ENCODE measurements at regions not wholly inside any gene's neighbourhood (a gene's known extent, or its start where the extent isn't known, plus 50 kb on each side); places are given as distances from the start of the nearest gene placed in this dataset.

- DNase-seq (no peak), ATAC-seq (replicated peaks in 1 of 4) (no peak)
- peaks cover 11 to 33% (median 27%) of the 10 kb centered on the region in 3 donors for H3K9me3 Mint-ChIP-seq
- no peaks in the 10 kb centered on the region for H3K36me3 Mint-ChIP-seq
- H3K4me3 ChIP-seq (ENCODE audit: control insufficient read depth in 1 of 2, extremely low read depth in 1 of 2, low read length in 1 of 2): no peak overlapping the region
- H3K27me3 Mint-ChIP-seq: no peaks in the 10 kb centered on the region
- POLR2A ChIA-PET: no interaction called here
- H3K27ac Mint-ChIP-seq: no peak overlapping the region
- no peaks in the 10 kb centered on the region for H3K27me3 ChIP-seq (replicated peaks in 1 of 2; ENCODE audit: control insufficient read depth in 2 of 2, extremely low read depth in 1 of 2, insufficient read depth in 2 of 2, low read length in 1 of 2)
- no peaks in the 10 kb centered on the region for H3K4me1 Mint-ChIP-seq
- no peak overlapping the region for H3K27ac ChIP-seq (ENCODE audit: low read length)
- no peaks in the 10 kb centered on the region for H3K36me3 ChIP-seq (ENCODE audit: control insufficient read depth in 2 of 2, extremely low read depth in 1 of 2, insufficient read depth in 1 of 2, low read length in 1 of 2)
- no peak overlapping the region for H3K4me3 Mint-ChIP-seq
- no peaks in the 10 kb centered on the region for H3K4me1 ChIP-seq (ENCODE audit: control insufficient read depth in 1 of 2, extremely low read depth in 1 of 2, insufficient read depth in 2 of 2, low read length in 2 of 2)
- CTCF ChIA-PET: no interaction called here
- no peaks in the 10 kb centered on the region for H3K9me3 ChIP-seq
- WGBS (ENCODE audit: insufficient coverage): 85% methylated on average over 4 of the region's 6 CpGs
Observed at GRCh38 chr7:53426145-53426750, 390.8 kb downstream of the POM121L12 start.

GRCh38 chr7:53428045-53428444, 392.6 kb downstream of the POM121L12 start:
- POLR2A ChIA-PET: no interaction called here

GRCh38 chr7:53431901-53432300, 396.5 kb downstream of the POM121L12 start:
- WGBS (ENCODE audit: insufficient coverage): no CpG with 5 or more reads among the region's 4 CpGs

More at GRCh38 chr7:53428045-53428444, 392.6 kb downstream of the POM121L12 start:
- Histone ChIP-seq H3K27ac (ENCODE audit: low read length) (no peak overlapping the region), H3K36me3 (ENCODE audit: control insufficient read depth in 2 of 2, extremely low read depth in 1 of 2, insufficient read depth in 1 of 2, low read length in 1 of 2) (no peaks in the 10 kb centered on the region), H3K9me3 (no peaks in the 10 kb centered on the region), H3K27me3 (replicated peaks in 1 of 2; ENCODE audit: control insufficient read depth in 2 of 2, extremely low read depth in 1 of 2, insufficient read depth in 2 of 2, low read length in 1 of 2) (no peaks in the 10 kb centered on the region), H3K4me1 (ENCODE audit: control insufficient read depth in 1 of 2, extremely low read depth in 1 of 2, insufficient read depth in 2 of 2, low read length in 2 of 2) (no peaks in the 10 kb centered on the region), H3K4me3 (ENCODE audit: control insufficient read depth in 1 of 2, extremely low read depth in 1 of 2, low read length in 1 of 2) (no peak overlapping the region)
- H3K27me3 Mint-ChIP-seq: no peaks in the 10 kb centered on the region
- H3K4me3 Mint-ChIP-seq: no peak overlapping the region
- H3K4me1 Mint-ChIP-seq: no peaks in the 10 kb centered on the region
- ATAC-seq (replicated peaks in 1 of 4) (no peak), DNase-seq (no peak)
- no peaks in the 10 kb centered on the region for H3K36me3 Mint-ChIP-seq
- no peak overlapping the region for H3K27ac Mint-ChIP-seq
- peaks cover 11 to 33% (median 26%) of the 10 kb centered on the region in 3 donors for H3K9me3 Mint-ChIP-seq
- CTCF ChIA-PET: no interaction called here
- 43% methylated on average over 1 of the region's 5 CpGs for WGBS (ENCODE audit: insufficient coverage)

GRCh38 chr7:53437336-53437735, 401.9 kb downstream of the POM121L12 start:
- no peaks in the 10 kb centered on the region for H3K36me3 ChIP-seq (ENCODE audit: control insufficient read depth in 2 of 2, extremely low read depth in 1 of 2, insufficient read depth in 1 of 2, low read length in 1 of 2)
- ChIA-PET CTCF (no interaction called here), POLR2A (no interaction called here)
- H3K27ac ChIP-seq (ENCODE audit: low read length): no peak overlapping the region
- no peak for DNase-seq
- H3K4me1 Mint-ChIP-seq: no peaks in the 10 kb centered on the region
- H3K4me3 Mint-ChIP-seq: no peak overlapping the region
- no peak overlapping the region for H3K27ac Mint-ChIP-seq
- ATAC-seq (replicated peaks in 1 of 4): no peak
- no peaks in the 10 kb centered on the region for H3K36me3 Mint-ChIP-seq
- no peaks in the 10 kb centered on the region for H3K4me1 ChIP-seq (ENCODE audit: control insufficient read depth in 1 of 2, extremely low read depth in 1 of 2, insufficient read depth in 2 of 2, low read length in 2 of 2)
- no peaks in the 10 kb centered on the region for H3K9me3 ChIP-seq
- H3K27me3 ChIP-seq (replicated peaks in 1 of 2; ENCODE audit: control insufficient read depth in 2 of 2, extremely low read depth in 1 of 2, insufficient read depth in 2 of 2, low read length in 1 of 2): no peaks in the 10 kb centered on the region
- H3K9me3 Mint-ChIP-seq: peaks cover 10 to 19% (median 13%) of the 10 kb centered on the region in 3 donors
- WGBS (ENCODE audit: insufficient coverage): 61% methylated on average over 4 of the region's 4 CpGs
- H3K4me3 ChIP-seq (ENCODE audit: control insufficient read depth in 1 of 2, extremely low read depth in 1 of 2, low read length in 1 of 2): no peak overlapping the region
- no peaks in the 10 kb centered on the region for H3K27me3 Mint-ChIP-seq

More at GRCh38 chr7:53431901-53432300, 396.5 kb downstream of the POM121L12 start:
- H3K4me1 Mint-ChIP-seq: no peaks in the 10 kb centered on the region
- H3K36me3 Mint-ChIP-seq: no peaks in the 10 kb centered on the region
- ChIA-PET CTCF (no interaction called here), POLR2A (no interaction called here)
- H3K4me1 ChIP-seq (ENCODE audit: control insufficient read depth in 1 of 2, extremely low read depth in 1 of 2, insufficient read depth in 2 of 2, low read length in 2 of 2): no peaks in the 10 kb centered on the region
- no peak overlapping the region for H3K4me3 Mint-ChIP-seq
- no peak for DNase-seq
- H3K27ac ChIP-seq (ENCODE audit: low read length): no peak overlapping the region
- peaks cover 10 to 25% (median 17%) of the 10 kb centered on the region in 3 donors for H3K9me3 Mint-ChIP-seq
- H3K27me3 ChIP-seq (replicated peaks in 1 of 2; ENCODE audit: control insufficient read depth in 2 of 2, extremely low read depth in 1 of 2, insufficient read depth in 2 of 2, low read length in 1 of 2): no peaks in the 10 kb centered on the region
- H3K9me3 ChIP-seq: no peaks in the 10 kb centered on the region
- no peak overlapping the region for H3K27ac Mint-ChIP-seq
- no peaks in the 10 kb centered on the region for H3K36me3 ChIP-seq (ENCODE audit: control insufficient read depth in 2 of 2, extremely low read depth in 1 of 2, insufficient read depth in 1 of 2, low read length in 1 of 2)
- ATAC-seq (replicated peaks in 1 of 4): no peak
- H3K27me3 Mint-ChIP-seq: no peaks in the 10 kb centered on the region
- no peak overlapping the region for H3K4me3 ChIP-seq (ENCODE audit: control insufficient read depth in 1 of 2, extremely low read depth in 1 of 2, low read length in 1 of 2)

- no peak overlapping the region for H3K4me3 ChIP-seq (ENCODE audit: control insufficient read depth in 1 of 2, extremely low read depth in 1 of 2, low read length in 1 of 2)
- DNase-seq (no peak), ATAC-seq (replicated peaks in 1 of 4) (no peak)
- Mint-ChIP-seq H3K9me3 (peaks cover 13 to 17% (median 14%) of the 10 kb centered on the region in 3 donors), H3K36me3 (no peaks in the 10 kb centered on the region), H3K4me1 (no peaks in the 10 kb centered on the region), H3K27ac (no peak overlapping the region), H3K27me3 (no peaks in the 10 kb centered on the region), H3K4me3 (no peak overlapping the region)
- ChIA-PET CTCF (no interaction called here), POLR2A (no interaction called here)
- 40% methylated on average over 1 of the region's 3 CpGs for WGBS (ENCODE audit: insufficient coverage)
- H3K27me3 ChIP-seq (replicated peaks in 1 of 2; ENCODE audit: control insufficient read depth in 2 of 2, extremely low read depth in 1 of 2, insufficient read depth in 2 of 2, low read length in 1 of 2): no peaks in the 10 kb centered on the region
- H3K27ac ChIP-seq (ENCODE audit: low read length): no peak overlapping the region
- no peaks in the 10 kb centered on the region for H3K36me3 ChIP-seq (ENCODE audit: control insufficient read depth in 2 of 2, extremely low read depth in 1 of 2, insufficient read depth in 1 of 2, low read length in 1 of 2)
- H3K9me3 ChIP-seq: no peaks in the 10 kb centered on the region
- no peaks in the 10 kb centered on the region for H3K4me1 ChIP-seq (ENCODE audit: control insufficient read depth in 1 of 2, extremely low read depth in 1 of 2, insufficient read depth in 2 of 2, low read length in 2 of 2)
Observed at GRCh38 chr7:53446170-53446569, 410.7 kb downstream of the POM121L12 start.

GRCh38 chr7:53458636-53459035, 423.2 kb downstream of the POM121L12 start:
- H3K27ac ChIP-seq (ENCODE audit: low read length): no peak overlapping the region
- no peaks in the 10 kb centered on the region for H3K36me3 Mint-ChIP-seq
- ATAC-seq (replicated peaks in 1 of 4) (no peak), DNase-seq (no peak)
- no peaks in the 10 kb centered on the region for H3K27me3 Mint-ChIP-seq
- H3K27ac Mint-ChIP-seq: no peak overlapping the region
- WGBS (ENCODE audit: insufficient coverage): no CpG with 5 or more reads among the region's 3 CpGs
- H3K9me3 Mint-ChIP-seq: peaks cover 4 to 31% (median 20%) of the 10 kb centered on the region in 3 donors
- no peaks in the 10 kb centered on the region for H3K4me1 ChIP-seq (ENCODE audit: control insufficient read depth in 1 of 2, extremely low read depth in 1 of 2, insufficient read depth in 2 of 2, low read length in 2 of 2)
- H3K4me1 Mint-ChIP-seq: no peaks in the 10 kb centered on the region
- no peak overlapping the region for H3K4me3 Mint-ChIP-seq
- H3K9me3 ChIP-seq: no peaks in the 10 kb centered on the region
- H3K27me3 ChIP-seq (replicated peaks in 1 of 2; ENCODE audit: control insufficient read depth in 2 of 2, extremely low read depth in 1 of 2, insufficient read depth in 2 of 2, low read length in 1 of 2): no peaks in the 10 kb centered on the region
- no peaks in the 10 kb centered on the region for H3K36me3 ChIP-seq (ENCODE audit: control insufficient read depth in 2 of 2, extremely low read depth in 1 of 2, insufficient read depth in 1 of 2, low read length in 1 of 2)
- CTCF ChIA-PET: no interaction called here
- H3K4me3 ChIP-seq (ENCODE audit: control insufficient read depth in 1 of 2, extremely low read depth in 1 of 2, low read length in 1 of 2): no peak overlapping the region
- POLR2A ChIA-PET: interaction anchor here in 1 of 2 donors (0.6 kb wide), 1 partner anchor 18 kb away, joined by 3 read pairs; no protein-coding TSS in a partner anchor

GRCh38 chr7:53466371-53466770, 430.9 kb downstream of the POM121L12 start:
- Mint-ChIP-seq H3K4me1 (no peaks in the 10 kb centered on the region), H3K27ac (no peak overlapping the region), H3K27me3 (no peaks in the 10 kb centered on the region), H3K36me3 (no peaks in the 10 kb centered on the region), H3K4me3 (no peak overlapping the region), H3K9me3 (peaks cover 11 to 31% (median 28%) of the 10 kb centered on the region in 3 donors)
- H3K9me3 ChIP-seq: no peaks in the 10 kb centered on the region
- no peak for ATAC-seq (replicated peaks in 1 of 4)
- CTCF ChIA-PET: no interaction called here
- no peaks in the 10 kb centered on the region for H3K27me3 ChIP-seq (replicated peaks in 1 of 2; ENCODE audit: control insufficient read depth in 2 of 2, extremely low read depth in 1 of 2, insufficient read depth in 2 of 2, low read length in 1 of 2)
- no peak for DNase-seq
- WGBS (ENCODE audit: insufficient coverage): no CpG with 5 or more reads among the region's 2 CpGs
- H3K27ac ChIP-seq (ENCODE audit: low read length): no peak overlapping the region
- POLR2A ChIA-PET: no interaction called here
- H3K4me1 ChIP-seq (ENCODE audit: control insufficient read depth in 1 of 2, extremely low read depth in 1 of 2, insufficient read depth in 2 of 2, low read length in 2 of 2): no peaks in the 10 kb centered on the region
- H3K4me3 ChIP-seq (ENCODE audit: control insufficient read depth in 1 of 2, extremely low read depth in 1 of 2, low read length in 1 of 2): no peak overlapping the region
- no peaks in the 10 kb centered on the region for H3K36me3 ChIP-seq (ENCODE audit: control insufficient read depth in 2 of 2, extremely low read depth in 1 of 2, insufficient read depth in 1 of 2, low read length in 1 of 2)
